GM12892 (cell line): ENCODE measurements at regions not wholly inside any gene's neighbourhood (a gene's known extent, or its start where the extent isn't known, plus 50 kb on each side); places are given as distances from the start of the nearest gene placed in this dataset.

Experiments used
- POLR2A ChIP-seq: IDR thresholded peaks from 2 replicates; pipeline ENCODE4 v1.6.1; 2011; ENCODE audit warnings: low read depth, low read length, control low read depth
- POLR2AphosphoS5 ChIP-seq: IDR thresholded peaks from 2 replicates; pipeline ENCODE4 v1.6.1; 2011; ENCODE audit warnings: low read depth, low read length, control low read depth
- TAF1 ChIP-seq: IDR thresholded peaks from 2 replicates; pipeline ENCODE4 v1.6.1; 2011; ENCODE audit warnings: low read depth, mild to moderate bottlenecking, control low read depth, low read length, borderline replicate concordance

GRCh38 chr12:127930122-127930521 lies 336.8 kb upstream of the TMEM132C start:
- no peak for TF ChIP-seq POLR2AphosphoS5
- TF ChIP-seq POLR2A: no peak
- no peak for TF ChIP-seq TAF1
